Prostate gland (tissue), 2 donors: ENCODE measurements at regions not wholly inside any gene's neighbourhood (a gene's known extent, or its start where the extent isn't known, plus 50 kb on each side); places are given as distances from the start of the nearest gene placed in this dataset.

Experiments used
- POLR2A ChIP-seq: fragments of 450-650 bp; IDR thresholded peaks from one replicate; pipeline ENCODE4 v1.6.1; 2016; ENCODE audit warnings: antibody characterized with exemption, mild to moderate bottlenecking
- TF ChIP-seq, protein P1 (sequence below), 4 experiments: fragments of 200-600 bp in 2 of 4; fragments of 450-650 bp in 2 of 4; sonication (generic) in 2 of 4; IDR thresholded peaks; 1 replicate in 3 of 4; 2 replicates in 1 of 4; pipeline ENCODE4 v1.5.1; 2016 to 2019; ENCODE audit warnings: antibody characterized with exemption in 4 of 4, mild to moderate bottlenecking in 2 of 4, moderate library complexity in 2 of 4

DNA sequence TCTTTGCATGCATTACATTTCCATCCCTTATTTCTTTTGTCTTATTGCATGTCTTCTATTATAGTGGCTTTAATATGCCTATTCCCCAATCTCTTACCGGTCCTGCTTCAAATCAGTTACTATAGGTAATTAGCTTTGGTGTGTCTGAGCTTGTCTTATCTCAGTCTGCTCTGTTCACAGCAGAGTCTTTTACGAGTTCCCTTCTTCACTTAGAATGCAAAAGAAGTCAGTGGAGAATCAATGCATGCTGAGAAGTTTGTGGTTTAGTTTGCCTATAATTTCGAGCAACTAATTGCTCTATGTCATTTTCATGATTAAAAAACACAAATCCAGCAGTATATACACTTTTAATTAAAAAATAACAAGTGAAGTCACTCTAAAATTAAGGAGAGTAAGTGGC is 545.0 kb downstream of the SLCO4C1 start:
- TF ChIP-seq, protein P1, sequence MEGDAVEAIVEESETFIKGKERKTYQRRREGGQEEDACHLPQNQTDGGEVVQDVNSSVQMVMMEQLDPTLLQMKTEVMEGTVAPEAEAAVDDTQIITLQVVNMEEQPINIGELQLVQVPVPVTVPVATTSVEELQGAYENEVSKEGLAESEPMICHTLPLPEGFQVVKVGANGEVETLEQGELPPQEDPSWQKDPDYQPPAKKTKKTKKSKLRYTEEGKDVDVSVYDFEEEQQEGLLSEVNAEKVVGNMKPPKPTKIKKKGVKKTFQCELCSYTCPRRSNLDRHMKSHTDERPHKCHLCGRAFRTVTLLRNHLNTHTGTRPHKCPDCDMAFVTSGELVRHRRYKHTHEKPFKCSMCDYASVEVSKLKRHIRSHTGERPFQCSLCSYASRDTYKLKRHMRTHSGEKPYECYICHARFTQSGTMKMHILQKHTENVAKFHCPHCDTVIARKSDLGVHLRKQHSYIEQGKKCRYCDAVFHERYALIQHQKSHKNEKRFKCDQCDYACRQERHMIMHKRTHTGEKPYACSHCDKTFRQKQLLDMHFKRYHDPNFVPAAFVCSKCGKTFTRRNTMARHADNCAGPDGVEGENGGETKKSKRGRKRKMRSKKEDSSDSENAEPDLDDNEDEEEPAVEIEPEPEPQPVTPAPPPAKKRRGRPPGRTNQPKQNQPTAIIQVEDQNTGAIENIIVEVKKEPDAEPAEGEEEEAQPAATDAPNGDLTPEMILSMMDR (IDR thresholded peaks at IDR 0.05), result no peak
- no peak for TF ChIP-seq POLR2A
